ENCODE measurements at regions not wholly inside any gene's neighbourhood (a gene's known extent, or its start where the extent isn't known, plus 50 kb on each side); places are given as distances from the start of the nearest gene placed in this dataset.
"Not testable (repeated sequence)": the region's sequence is repeated elsewhere in the genome, so short reads cannot be mapped to it uniquely, and the experiment has no call there.

GRCh38 chr5:100249884-100250269 lies 285.3 kb upstream of the FAM174A start:
- DNase-seq (ENCODE audit: extremely low read depth, low read depth, low spot score) = no peak

GRCh38 chr5:100249211-100249883 lies 285.8 kb upstream of the FAM174A start:
- no peak for DNase-seq (ENCODE audit: extremely low read depth, low read depth, low spot score)

- DNase-seq (ENCODE audit: extremely low read depth, low read depth, low spot score) = no peak
Measured at GRCh38 chr5:100232736-100233135, 302.4 kb upstream of the FAM174A start.

- DNase-seq (ENCODE audit: extremely low read depth, low read depth, low spot score) = no peak
Measured at GRCh38 chr5:100188778-100189177, 346.4 kb upstream of the FAM174A start.

GRCh38 chr5:100188339-100188738 lies 346.8 kb upstream of the FAM174A start:
- no peak for DNase-seq (ENCODE audit: extremely low read depth, low read depth, low spot score)

GRCh38 chr5:100186181-100186580 lies 349.0 kb upstream of the FAM174A start:
- no peak for DNase-seq (ENCODE audit: extremely low read depth, low read depth, low spot score)

GRCh38 chr5:100182402-100182801 lies 352.8 kb upstream of the FAM174A start:
- DNase-seq (ENCODE audit: extremely low read depth, low read depth, low spot score) = no peak

- no peak for DNase-seq (ENCODE audit: extremely low read depth, low read depth, low spot score)
Measured at GRCh38 chr5:100175346-100175745, 359.8 kb upstream of the FAM174A start.

- no peak for DNase-seq (ENCODE audit: extremely low read depth, low read depth, low spot score)
Measured at GRCh38 chr5:100165309-100165708, 369.9 kb upstream of the FAM174A start.

GRCh38 chr5:100161868-100162267 lies 373.3 kb upstream of the FAM174A start:
- DNase-seq (ENCODE audit: extremely low read depth, low read depth, low spot score) = no peak

GRCh38 chr5:100157066-100157465 lies 378.1 kb upstream of the FAM174A start:
- DNase-seq (ENCODE audit: extremely low read depth, low read depth, low spot score) = no peak

GRCh38 chr5:100148239-100148638 lies 386.9 kb upstream of the FAM174A start:
- no peak for DNase-seq (ENCODE audit: extremely low read depth, low read depth, low spot score)

GRCh38 chr5:100142607-100143006 lies 392.6 kb upstream of the FAM174A start:
- no peak for DNase-seq (ENCODE audit: extremely low read depth, low read depth, low spot score)

GRCh38 chr5:100131161-100131560 lies 404.0 kb upstream of the FAM174A start:
- DNase-seq (ENCODE audit: extremely low read depth, low read depth, low spot score) = no peak

GRCh38 chr5:100130307-100130706 lies 404.9 kb upstream of the FAM174A start:
- no peak for DNase-seq (ENCODE audit: extremely low read depth, low read depth, low spot score)

- DNase-seq (ENCODE audit: extremely low read depth, low read depth, low spot score) = no peak
Measured at GRCh38 chr5:100119903-100120302, 415.3 kb upstream of the FAM174A start.

GRCh38 chr5:100110497-100110896 lies 424.7 kb upstream of the FAM174A start:
- no peak for DNase-seq (ENCODE audit: extremely low read depth, low read depth, low spot score)

GRCh38 chr5:100108883-100109282 lies 426.3 kb upstream of the FAM174A start:
- no peak for DNase-seq (ENCODE audit: extremely low read depth, low read depth, low spot score)

GRCh38 chr5:100103592-100104119 lies 431.5 kb upstream of the FAM174A start:
- not testable (repeated sequence) for DNase-seq (ENCODE audit: extremely low read depth, low read depth, low spot score)

GRCh38 chr5:100101466-100101865 lies 433.7 kb upstream of the FAM174A start:
- DNase-seq (ENCODE audit: extremely low read depth, low read depth, low spot score) = not testable (repeated sequence)

GRCh38 chr5:100096328-100096727 lies 438.8 kb upstream of the FAM174A start:
- DNase-seq (ENCODE audit: extremely low read depth, low read depth, low spot score) = not testable (repeated sequence)

GRCh38 chr5:100080703-100081102 lies 454.5 kb upstream of the FAM174A start:
- DNase-seq (ENCODE audit: extremely low read depth, low read depth, low spot score) = not testable (repeated sequence)

- DNase-seq (ENCODE audit: extremely low read depth, low read depth, low spot score) = not testable (repeated sequence)
Measured at GRCh38 chr5:100079163-100079562, 456.0 kb upstream of the FAM174A start.
